Stomach (tissue), 8 donors: ENCODE measurements at regions not wholly inside any gene's neighbourhood (a gene's known extent, or its start where the extent isn't known, plus 50 kb on each side); places are given as distances from the start of the nearest gene placed in this dataset.

Experiments
- DNase-seq, 2 donors: peaks; one replicate each; pipeline versions ENCODE4 v3.0.0 to v3.0.0-alpha.2; 2013 to 2019
- H3K27ac ChIP-seq, 5 donors: fragments of 200-600 bp in 4 of 5; sonication (generic) in 4 of 5; one replicate each; pipeline ENCODE4 v1.5.1; 2013 to 2019; ENCODE audit warnings: mild to moderate bottlenecking in 1 of 5, moderate library complexity in 1 of 5
- H3K27me3 ChIP-seq, 3 donors: fragments of 200-600 bp; sonication (generic); one replicate each; pipeline ENCODE4 v1.5.1; 2017 to 2019; ENCODE audit warnings: mixed run types in 1 of 3
- H3K36me3 ChIP-seq, 4 donors: fragments of 200-600 bp; sonication (generic); 1 replicate in 3 of 4; 2 replicates in 1 of 4; pipeline ENCODE4 v1.5.1; 2016 to 2019
- H3K4me1 ChIP-seq, 4 donors: fragments of 200-600 bp; sonication (generic); one replicate each; pipeline ENCODE4 v1.5.1; 2016 to 2019
- H3K4me3 ChIP-seq, 4 donors: fragments of 200-600 bp; sonication (generic) in 3 of 4; one replicate each; pipeline ENCODE4 v1.5.1; 2016 to 2019; ENCODE audit warnings: mild to moderate bottlenecking in 1 of 4
- H3K9me3 ChIP-seq, 4 donors: fragments of 200-600 bp; sonication (generic); one replicate each; pipeline ENCODE4 v1.5.1; 2016 to 2019
- CTCF ChIP-seq, 7 experiments: fragments of 450-650 bp in 4 of 7; fragments of 200-600 bp in 3 of 7; sonication (generic) in 3 of 7; IDR thresholded peaks; one replicate each; pipeline ENCODE4 v1.5.1; 2016 to 2019; ENCODE audit warnings: antibody characterized with exemption in 7 of 7, control low read depth in 2 of 7, mild to moderate bottlenecking in 1 of 7
- EP300 ChIP-seq: sonication (generic); formaldehyde crosslinking; IDR thresholded peaks from one replicate; pipeline ENCODE4 v1.6.1; 2017; ENCODE audit warnings: antibody characterized with exemption
- POLR2A ChIP-seq, 4 donors: fragments of 450-650 bp; IDR thresholded peaks; one replicate each; pipeline ENCODE4 v1.6.1; 2016; ENCODE audit warnings: antibody characterized with exemption in 4 of 4, control low read depth in 2 of 4, mild to moderate bottlenecking in 1 of 4, moderate library complexity in 1 of 4
- POLR2AphosphoS5 ChIP-seq, 3 donors: sonication (generic); formaldehyde crosslinking; IDR thresholded peaks; one replicate each; pipeline ENCODE4 v1.6.1; 2016; ENCODE audit warnings: antibody characterized with exemption in 3 of 3
- WGBS, 5 donors: extraction: QIAGEN DNeasy Blood & Tissue Kit in 3 of 5; methylation state at CpG; one replicate each; pipeline versions ENCODE4 v1.1.5 to v1.1.7; 2013 to 2018; 5-methylcytosine and 5-hydroxymethylcytosine counted together
- intact Hi-C: fragments of 100-400 bp; cut with DNase I; formaldehyde crosslinking; loops from one replicate; pipeline ENCODE4 v1.15.1; 2023; ENCODE audit warnings: low total_unique reads
- donor health status: healthy with polysubstance abuse.
- donor health status: Bipolar disorder and iron deficiency.
- donor health status: healthy.

- Histone ChIP-seq H3K36me3 (no peaks in the 10 kb centered on the region), H3K4me3 (no peak overlapping the region), H3K4me1 (no peaks in the 10 kb centered on the region), H3K27ac (no peak overlapping the region), H3K9me3 (peaks cover 0 to 11% (median 2%) of the 10 kb centered on the region in 4 donors), H3K27me3 (no peaks in the 10 kb centered on the region)
- 75 to 90% (median 78%) methylated on average over 4 of the region's 4 CpGs for WGBS, 5 donors
- no peak for TF ChIP-seq EP300
- intact Hi-C loops, result no loop called here
- no peak for DNase-seq
These were observed 684.5 kb downstream of the TNS3 start for GRCh38 chr7:46897381-46897780.

- no peaks in the 10 kb centered on the region for H3K36me3 ChIP-seq
- 68 to 87% (median 80%) methylated on average over 8 of the region's 8 CpGs for WGBS, 5 donors
- H3K27me3 ChIP-seq, result no peaks in the 10 kb centered on the region
- peaks cover 0 to 29% (median 16%) of the 10 kb centered on the region in 4 donors for H3K9me3 ChIP-seq
- H3K27ac ChIP-seq, result no peak overlapping the region
- H3K4me3 ChIP-seq, result no peak overlapping the region
- H3K4me1 ChIP-seq, result no peaks in the 10 kb centered on the region
- TF ChIP-seq POLR2AphosphoS5 (IDR thresholded peaks at IDR 0.05) (no peak), CTCF (IDR thresholded peaks at IDR 0.05) (no peak)
- intact Hi-C loops, result no loop called here
- DNase-seq, result no peak
These were observed 695.1 kb downstream of the TNS3 start for GRCh38 chr7:46886669-46887374.

GRCh38 chr7:46885167-46885566 lies 696.7 kb downstream of the TNS3 start:
- intact Hi-C loops, result no loop called here
- Histone ChIP-seq H3K4me1 (no peaks in the 10 kb centered on the region), H3K9me3 (peaks cover 0 to 19% (median 11%) of the 10 kb centered on the region in 4 donors), H3K4me3 (no peak overlapping the region), H3K36me3 (no peaks in the 10 kb centered on the region), H3K27ac (no peak overlapping the region), H3K27me3 (no peaks in the 10 kb centered on the region)
- DNase-seq, result no peak
- no peak for TF ChIP-seq POLR2AphosphoS5 (IDR thresholded peaks at IDR 0.05)
- no peak for TF ChIP-seq CTCF (IDR thresholded peaks at IDR 0.05)
- no peak for TF ChIP-seq POLR2A (IDR thresholded peaks at IDR 0.05)
- TF ChIP-seq EP300, result no peak
- 41 to 58% (median 55%) methylated on average over 5 of the region's 5 CpGs for WGBS, 5 donors

GRCh38 chr7:46881507-46882127 lies 700.3 kb downstream of the TNS3 start:
- no peak for TF ChIP-seq CTCF (IDR thresholded peaks at IDR 0.05)
- TF ChIP-seq POLR2AphosphoS5 (IDR thresholded peaks at IDR 0.05), result no peak
- no peak for TF ChIP-seq POLR2A (IDR thresholded peaks at IDR 0.05)
- no peak for TF ChIP-seq EP300
- Histone ChIP-seq H3K4me3 (no peak overlapping the region), H3K4me1 (no peaks in the 10 kb centered on the region), H3K27me3 (no peaks in the 10 kb centered on the region), H3K36me3 (no peaks in the 10 kb centered on the region), H3K9me3 (no peaks in the 10 kb centered on the region), H3K27ac (no peak overlapping the region)
- intact Hi-C loops, result no loop called here
- DNase-seq, result no peak
- 79 to 82% (median 80%) methylated on average over 6 of the region's 6 CpGs for WGBS, 5 donors
